ENCODE measurements at regions not wholly inside any gene's neighbourhood (a gene's known extent, or its start where the extent isn't known, plus 50 kb on each side); places are given as distances from the start of the nearest gene placed in this dataset.
A peak's percentile ranks its signal among the peaks of the same experiment; 100 is the strongest.

DNA sequence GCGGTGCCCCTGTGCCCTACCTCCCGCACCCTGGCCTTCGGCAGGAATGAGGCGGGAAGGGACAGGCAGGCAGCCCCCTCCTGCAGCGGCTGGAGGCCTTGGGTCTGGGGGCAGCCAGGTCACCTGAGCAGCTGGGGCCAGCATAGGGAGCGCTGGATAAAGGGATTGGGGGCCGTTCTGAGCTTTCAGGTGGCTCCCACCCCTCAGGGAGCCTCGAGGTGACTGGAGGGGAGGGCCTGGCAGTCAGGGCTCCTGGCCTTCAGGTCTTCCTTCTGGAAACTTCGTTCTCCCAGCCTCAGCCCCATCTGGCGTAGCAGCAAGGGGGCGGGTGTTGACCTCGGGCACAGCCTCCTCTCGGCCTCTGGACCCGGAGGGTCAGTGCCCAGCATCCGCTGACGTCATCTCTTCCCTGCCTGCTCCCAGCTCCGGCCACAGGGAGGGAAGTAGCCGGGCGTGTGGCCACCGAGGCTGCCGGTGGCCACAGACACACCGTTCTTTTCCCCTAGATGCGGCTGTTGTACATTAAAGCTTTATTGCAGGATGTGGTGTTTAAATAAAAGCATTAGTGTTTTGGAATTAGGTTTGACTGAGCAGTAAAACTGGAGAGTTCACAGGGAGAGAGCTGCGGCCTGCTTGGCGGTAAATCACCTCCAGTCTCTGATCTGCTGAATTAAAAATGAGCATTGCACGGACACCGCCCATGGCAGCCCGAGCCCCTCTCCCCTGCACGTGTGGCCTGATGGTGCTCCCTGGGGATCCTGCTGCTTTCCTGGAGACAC, 80.0 kb upstream of the GATA5 start (continued):
- TF ChIP-seq SOX13 (IDR thresholded peaks at IDR 0.05) (no peak), SOX13 (CRISPR knock-in tag; conservative IDR thresholded peaks at IDR 0.05 in 1 of 2, IDR thresholded peaks at IDR 0.05 in 1 of 2) (no peak; a peak in 1 of 4 replicates), CENPX (CRISPR knock-in tag; IDR thresholded peaks at IDR 0.05) (no peak), NFYC (CRISPR knock-in tag; IDR thresholded peaks at IDR 0.05) (no peak), ISL2 (CRISPR knock-in tag; IDR thresholded peaks at IDR 0.05) (no peak), JUND (CRISPR knock-in tag; IDR thresholded peaks at IDR 0.05) (peak; percentile 89), ARNTL (CRISPR knock-in tag; IDR thresholded peaks at IDR 0.05) (peak; percentile 24; the same call in 1 of the 2 replicates), TEAD3 (CRISPR knock-in tag; optimal IDR thresholded peaks at IDR 0.05; ENCODE audit: borderline replicate concordance) (no peak), SAP130 (CRISPR knock-in tag; IDR thresholded peaks at IDR 0.05; ENCODE audit: low read depth) (0 out of 2 replicates have a peak, but pooled peaks have one; percentile 40), SCMH1 (CRISPR knock-in tag; IDR thresholded peaks at IDR 0.05; ENCODE audit: borderline replicate concordance) (no peak), KDM6A (CRISPR knock-in tag; IDR thresholded peaks at IDR 0.05; ENCODE audit: low read depth) (no peak), ZIK1 (CRISPR knock-in tag; IDR thresholded peaks at IDR 0.05; ENCODE audit: borderline replicate concordance, low read depth) (0 out of 2 replicates have a peak, but pooled peaks have one; percentile 3)
- TF ChIP-seq, protein P1, sequence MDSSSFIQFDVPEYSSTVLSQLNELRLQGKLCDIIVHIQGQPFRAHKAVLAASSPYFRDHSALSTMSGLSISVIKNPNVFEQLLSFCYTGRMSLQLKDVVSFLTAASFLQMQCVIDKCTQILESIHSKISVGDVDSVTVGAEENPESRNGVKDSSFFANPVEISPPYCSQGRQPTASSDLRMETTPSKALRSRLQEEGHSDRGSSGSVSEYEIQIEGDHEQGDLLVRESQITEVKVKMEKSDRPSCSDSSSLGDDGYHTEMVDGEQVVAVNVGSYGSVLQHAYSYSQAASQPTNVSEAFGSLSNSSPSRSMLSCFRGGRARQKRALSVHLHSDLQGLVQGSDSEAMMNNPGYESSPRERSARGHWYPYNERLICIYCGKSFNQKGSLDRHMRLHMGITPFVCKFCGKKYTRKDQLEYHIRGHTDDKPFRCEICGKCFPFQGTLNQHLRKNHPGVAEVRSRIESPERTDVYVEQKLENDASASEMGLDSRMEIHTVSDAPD (CRISPR knock-in tag; IDR thresholded peaks at IDR 0.05) = no peak
- TF ChIP-seq, protein P2, sequence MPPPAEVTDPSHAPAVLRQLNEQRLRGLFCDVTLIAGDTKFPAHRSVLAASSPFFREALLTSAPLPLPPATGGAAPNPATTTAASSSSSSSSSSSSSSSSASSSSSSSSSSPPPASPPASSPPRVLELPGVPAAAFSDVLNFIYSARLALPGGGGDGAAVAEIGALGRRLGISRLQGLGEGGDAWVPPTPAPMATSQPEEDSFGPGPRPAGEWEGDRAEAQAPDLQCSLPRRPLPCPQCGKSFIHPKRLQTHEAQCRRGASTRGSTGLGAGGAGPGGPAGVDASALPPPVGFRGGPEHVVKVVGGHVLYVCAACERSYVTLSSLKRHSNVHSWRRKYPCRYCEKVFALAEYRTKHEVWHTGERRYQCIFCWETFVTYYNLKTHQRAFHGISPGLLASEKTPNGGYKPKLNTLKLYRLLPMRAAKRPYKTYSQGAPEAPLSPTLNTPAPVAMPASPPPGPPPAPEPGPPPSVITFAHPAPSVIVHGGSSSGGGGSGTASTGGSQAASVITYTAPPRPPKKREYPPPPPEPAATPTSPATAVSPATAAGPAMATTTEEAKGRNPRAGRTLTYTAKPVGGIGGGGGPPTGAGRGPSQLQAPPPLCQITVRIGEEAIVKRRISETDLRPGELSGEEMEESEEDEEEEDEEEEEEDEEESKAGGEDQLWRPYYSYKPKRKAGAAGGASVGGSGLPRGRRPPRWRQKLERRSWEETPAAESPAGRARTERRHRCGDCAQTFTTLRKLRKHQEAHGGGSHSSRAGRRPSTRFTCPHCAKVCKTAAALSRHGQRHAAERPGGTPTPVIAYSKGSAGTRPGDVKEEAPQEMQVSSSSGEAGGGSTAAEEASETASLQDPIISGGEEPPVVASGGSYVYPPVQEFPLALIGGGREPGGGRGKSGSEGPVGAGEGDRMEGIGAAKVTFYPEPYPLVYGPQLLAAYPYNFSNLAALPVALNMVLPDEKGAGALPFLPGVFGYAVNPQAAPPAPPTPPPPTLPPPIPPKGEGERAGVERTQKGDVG (CRISPR knock-in tag; IDR thresholded peaks at IDR 0.05; ENCODE audit: borderline replicate concordance) = no peak
- TF ChIP-seq, protein P3, sequence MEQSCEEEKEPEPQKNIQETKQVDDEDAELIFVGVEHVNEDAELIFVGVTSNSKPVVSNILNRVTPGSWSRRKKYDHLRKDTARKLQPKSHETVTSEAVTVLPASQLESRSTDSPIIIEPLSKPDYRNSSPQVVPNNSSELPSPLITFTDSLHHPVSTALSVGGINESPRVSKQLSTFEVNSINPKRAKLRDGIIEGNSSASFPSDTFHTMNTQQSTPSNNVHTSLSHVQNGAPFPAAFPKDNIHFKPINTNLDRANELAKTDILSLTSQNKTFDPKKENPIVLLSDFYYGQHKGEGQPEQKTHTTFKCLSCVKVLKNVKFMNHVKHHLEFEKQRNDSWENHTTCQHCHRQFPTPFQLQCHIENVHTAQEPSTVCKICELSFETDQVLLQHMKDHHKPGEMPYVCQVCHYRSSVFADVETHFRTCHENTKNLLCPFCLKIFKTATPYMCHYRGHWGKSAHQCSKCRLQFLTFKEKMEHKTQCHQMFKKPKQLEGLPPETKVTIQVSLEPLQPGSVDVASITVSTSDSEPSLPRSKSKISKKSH (CRISPR knock-in tag; IDR thresholded peaks at IDR 0.05; ENCODE audit: borderline replicate concordance) = no peak

Measured in HepG2 (cell line).